Activated CD4-positive, alpha-beta memory T cell treated with anti-CD3 and anti-CD28 coated beads, Interleukin-2, amount 10 ng/mL, durations not matched to agents 7 days and 5 days (primary cell): ENCODE measurements at regions not wholly inside any gene's neighbourhood (a gene's known extent, or its start where the extent isn't known, plus 50 kb on each side); places are given as distances from the start of the nearest gene placed in this dataset.

Source experiments
- CTCF ChIA-PET: fragments of 350-600 bp; sonication (Branson Sonifier 250); formaldehyde crosslinking; loops from one replicate; lab custom pipeline; 2021; ENCODE audit warnings: antibody characterized with exemption, inconsistent platforms; lab: Charles Lee
- POLR2A ChIA-PET: fragments of 350-600 bp; sonication (Branson Sonifier 250); formaldehyde crosslinking; loops from one replicate; lab custom pipeline; 2021; ENCODE audit warnings: antibody characterized with exemption; lab: Charles Lee
- DNase-seq: peaks from one replicate; pipeline ENCODE4 v3.0.0-alpha.2; 2020
- H3K27ac Mint-ChIP-seq: one replicate; pipeline ENCODE4 v1.8.0; 2021; ENCODE audit warnings: mild to moderate bottlenecking, mixed read lengths
- H3K27me3 Mint-ChIP-seq: one replicate; pipeline ENCODE4 v1.8.0; 2021; ENCODE audit warnings: mixed read lengths
- H3K36me3 Mint-ChIP-seq: one replicate; pipeline ENCODE4 v1.8.0; 2021; ENCODE audit warnings: low read depth, mixed read lengths
- H3K4me1 Mint-ChIP-seq: one replicate; pipeline ENCODE4 v1.8.0; 2021; ENCODE audit warnings: mixed read lengths
- H3K4me3 Mint-ChIP-seq: one replicate; pipeline ENCODE4 v1.8.0; 2021; ENCODE audit warnings: mild to moderate bottlenecking, mixed read lengths
- H3K9me3 Mint-ChIP-seq: one replicate; pipeline ENCODE4 v1.8.0; 2021; ENCODE audit warnings: mixed read lengths

GRCh38 chr1:83790446-83790845 is 208.5 kb downstream of the TTLL7 start:
- H3K4me1 Mint-ChIP-seq = no peaks in the 10 kb centered on the region
- no peak overlapping the region for H3K4me3 Mint-ChIP-seq
- POLR2A ChIA-PET = no interaction called here
- H3K27me3 Mint-ChIP-seq = no peaks in the 10 kb centered on the region
- CTCF ChIA-PET = no interaction called here
- DNase-seq = no peak
- H3K27ac Mint-ChIP-seq = no peak overlapping the region
- no peaks in the 10 kb centered on the region for H3K9me3 Mint-ChIP-seq
- H3K36me3 Mint-ChIP-seq = no peaks in the 10 kb centered on the region

GRCh38 chr1:83787246-83787998 is 211.5 kb downstream of the TTLL7 start:
- POLR2A ChIA-PET = no interaction called here
- no peaks in the 10 kb centered on the region for H3K27me3 Mint-ChIP-seq
- no peak for DNase-seq
- H3K4me1 Mint-ChIP-seq = no peaks in the 10 kb centered on the region
- no peaks in the 10 kb centered on the region for H3K36me3 Mint-ChIP-seq
- no peak overlapping the region for H3K27ac Mint-ChIP-seq
- no peaks in the 10 kb centered on the region for H3K9me3 Mint-ChIP-seq
- no peak overlapping the region for H3K4me3 Mint-ChIP-seq
- CTCF ChIA-PET = no interaction called here

GRCh38 chr1:83781667-83782066 is 217.3 kb downstream of the TTLL7 start:
- ChIA-PET POLR2A (no interaction called here), CTCF (no interaction called here)
- H3K9me3 Mint-ChIP-seq = no peaks in the 10 kb centered on the region
- H3K27ac Mint-ChIP-seq = no peak overlapping the region
- H3K36me3 Mint-ChIP-seq = no peaks in the 10 kb centered on the region
- H3K4me1 Mint-ChIP-seq = no peaks in the 10 kb centered on the region
- no peak for DNase-seq
- H3K4me3 Mint-ChIP-seq = no peak overlapping the region
- H3K27me3 Mint-ChIP-seq = no peaks in the 10 kb centered on the region

- Mint-ChIP-seq H3K27me3 (no peaks in the 10 kb centered on the region), H3K9me3 (no peaks in the 10 kb centered on the region), H3K27ac (no peak overlapping the region), H3K36me3 (no peaks in the 10 kb centered on the region), H3K4me3 (no peak overlapping the region), H3K4me1 (no peaks in the 10 kb centered on the region)
- ChIA-PET POLR2A (no interaction called here), CTCF (no interaction called here)
- DNase-seq = no peak
These were observed 219.4 kb downstream of the TTLL7 start for GRCh38 chr1:83779565-83779964.

- no peak overlapping the region for H3K27ac Mint-ChIP-seq
- POLR2A ChIA-PET = no interaction called here
These were observed 221.2 kb downstream of the TTLL7 start for GRCh38 chr1:83777758-83778101.

GRCh38 chr1:83776913-83777757 is 221.8 kb downstream of the TTLL7 start:
- H3K4me1 Mint-ChIP-seq = no peaks in the 10 kb centered on the region
- H3K36me3 Mint-ChIP-seq = no peaks in the 10 kb centered on the region
- ChIA-PET CTCF (no interaction called here), POLR2A (no interaction called here)
- H3K9me3 Mint-ChIP-seq = no peaks in the 10 kb centered on the region
- no peak overlapping the region for H3K27ac Mint-ChIP-seq
- DNase-seq = no peak
- H3K27me3 Mint-ChIP-seq = no peaks in the 10 kb centered on the region
- H3K4me3 Mint-ChIP-seq = no peak overlapping the region

More at GRCh38 chr1:83777758-83778101, 221.2 kb downstream of the TTLL7 start:
- DNase-seq = no peak
- Mint-ChIP-seq H3K9me3 (no peaks in the 10 kb centered on the region), H3K4me1 (no peaks in the 10 kb centered on the region), H3K36me3 (no peaks in the 10 kb centered on the region), H3K4me3 (no peak overlapping the region), H3K27me3 (no peaks in the 10 kb centered on the region)
- CTCF ChIA-PET = no interaction called here

GRCh38 chr1:83775977-83776603 is 222.8 kb downstream of the TTLL7 start:
- Mint-ChIP-seq H3K36me3 (no peaks in the 10 kb centered on the region), H3K4me3 (no peak overlapping the region), H3K27ac (no peak overlapping the region), H3K9me3 (no peaks in the 10 kb centered on the region), H3K4me1 (no peaks in the 10 kb centered on the region), H3K27me3 (no peaks in the 10 kb centered on the region)
- ChIA-PET CTCF (no interaction called here), POLR2A (no interaction called here)
- DNase-seq = no peak

GRCh38 chr1:83773059-83773458 is 225.9 kb downstream of the TTLL7 start:
- ChIA-PET CTCF (no interaction called here), POLR2A (no interaction called here)
- no peaks in the 10 kb centered on the region for H3K9me3 Mint-ChIP-seq
- no peaks in the 10 kb centered on the region for H3K27me3 Mint-ChIP-seq
- H3K27ac Mint-ChIP-seq = no peak overlapping the region
- H3K36me3 Mint-ChIP-seq = no peaks in the 10 kb centered on the region
- H3K4me1 Mint-ChIP-seq = no peaks in the 10 kb centered on the region
- DNase-seq = no peak
- no peak overlapping the region for H3K4me3 Mint-ChIP-seq

- ChIA-PET POLR2A (no interaction called here), CTCF (no interaction called here)
- no peaks in the 10 kb centered on the region for H3K27me3 Mint-ChIP-seq
- no peak overlapping the region for H3K4me3 Mint-ChIP-seq
- no peaks in the 10 kb centered on the region for H3K4me1 Mint-ChIP-seq
- no peaks in the 10 kb centered on the region for H3K36me3 Mint-ChIP-seq
- H3K9me3 Mint-ChIP-seq = no peaks in the 10 kb centered on the region
- H3K27ac Mint-ChIP-seq = no peak overlapping the region
- no peak for DNase-seq
These were observed 228.6 kb downstream of the TTLL7 start for GRCh38 chr1:83770319-83770661.

GRCh38 chr1:83769594-83770318 is 229.2 kb downstream of the TTLL7 start:
- Mint-ChIP-seq H3K4me1 (no peaks in the 10 kb centered on the region), H3K27me3 (no peaks in the 10 kb centered on the region), H3K27ac (no peak overlapping the region), H3K36me3 (no peaks in the 10 kb centered on the region), H3K9me3 (no peaks in the 10 kb centered on the region), H3K4me3 (no peak overlapping the region)
- ChIA-PET POLR2A (no interaction called here), CTCF (no interaction called here)
- no peak for DNase-seq

GRCh38 chr1:83769072-83769471 is 229.9 kb downstream of the TTLL7 start:
- Mint-ChIP-seq H3K4me1 (no peaks in the 10 kb centered on the region), H3K27ac (no peak overlapping the region), H3K36me3 (no peaks in the 10 kb centered on the region), H3K9me3 (no peaks in the 10 kb centered on the region), H3K27me3 (no peaks in the 10 kb centered on the region), H3K4me3 (no peak overlapping the region)
- POLR2A ChIA-PET = no interaction called here
- no peak for DNase-seq
- CTCF ChIA-PET = no interaction called here

- POLR2A ChIA-PET = no interaction called here
- Mint-ChIP-seq H3K4me1 (no peaks in the 10 kb centered on the region), H3K9me3 (no peaks in the 10 kb centered on the region), H3K27ac (no peak overlapping the region), H3K4me3 (no peak overlapping the region), H3K27me3 (no peaks in the 10 kb centered on the region), H3K36me3 (no peaks in the 10 kb centered on the region)
- no peak for DNase-seq
- CTCF ChIA-PET = interaction anchor here (0.6 kb wide), 2 partner anchors 95 to 1831 kb away, joined by 4 read pairs; no protein-coding TSS in a partner anchor
These were observed 232.7 kb downstream of the TTLL7 start for GRCh38 chr1:83766241-83766691.

GRCh38 chr1:83765125-83765524 is 233.8 kb downstream of the TTLL7 start:
- Mint-ChIP-seq H3K4me1 (no peaks in the 10 kb centered on the region), H3K36me3 (no peaks in the 10 kb centered on the region), H3K4me3 (no peak overlapping the region), H3K9me3 (no peaks in the 10 kb centered on the region), H3K27ac (no peak overlapping the region), H3K27me3 (no peaks in the 10 kb centered on the region)
- ChIA-PET CTCF (no interaction called here), POLR2A (no interaction called here)
- DNase-seq = no peak
